ENCODE measurements at regions not wholly inside any gene's neighbourhood (a gene's known extent, or its start where the extent isn't known, plus 50 kb on each side); places are given as distances from the start of the nearest gene placed in this dataset.

GRCh38 chr1:115139381-115139780 is 50.1 kb upstream of the TSPAN2 start:
- TF ChIP-seq CTCF (IDR thresholded peaks at IDR 0.05) (no peak), POLR2AphosphoS5 (IDR thresholded peaks at IDR 0.05) (no peak)

Data from sigmoid colon (tissue), 4 donors.